ENCODE measurements at regions not wholly inside any gene's neighbourhood (a gene's known extent, or its start where the extent isn't known, plus 50 kb on each side); places are given as distances from the start of the nearest gene placed in this dataset.

GRCh38 chrX:137413190-137413589 lies 152.7 kb upstream of the ZIC3 start:
- no peak overlapping the region for H3K27ac ChIP-seq (ENCODE audit: low read depth, low read length)
- H3K4me3 Mint-ChIP-seq = no peak overlapping the region
- H3K4me3 ChIP-seq (ENCODE audit: low read length) = no peak overlapping the region
- 100% methylated on average over 1 of the region's 3 CpGs; no CpG with 5 or more reads in 1 of the 2 experiments for WGBS, 2 experiments (ENCODE audit: insufficient coverage in 1 of 2, insufficient read length in 1 of 2)
- no peaks in the 10 kb centered on the region for H3K9me3 ChIP-seq (ENCODE audit: control insufficient read depth, low read length)
- no peak overlapping the region for H3K27ac Mint-ChIP-seq
- no peak for TF ChIP-seq CTCF (conservative IDR thresholded peaks at IDR 0.05)
- peaks cover 39% of the 10 kb centered on the region for H3K9me3 Mint-ChIP-seq
- H3K36me3 ChIP-seq (ENCODE audit: control insufficient read depth, insufficient read depth, low read length) = no peaks in the 10 kb centered on the region
- no peaks in the 10 kb centered on the region for H3K27me3 Mint-ChIP-seq (ENCODE audit: insufficient read depth)
- H3K27me3 ChIP-seq (ENCODE audit: control insufficient read depth, insufficient read depth, low read length, poor library complexity, severe bottlenecking) = no peaks in the 10 kb centered on the region
- no peaks in the 10 kb centered on the region for H3K36me3 Mint-ChIP-seq (ENCODE audit: low read depth)
- peaks cover 6% of the 10 kb centered on the region for H3K4me1 ChIP-seq (ENCODE audit: control insufficient read depth, insufficient read depth, low read length)
- H3K9ac ChIP-seq (ENCODE audit: extremely low read depth, low read length, poor library complexity, severe bottlenecking) = no peak overlapping the region
- DNase-seq = no peak
- peaks cover 15% of the 10 kb centered on the region for H3K4me1 Mint-ChIP-seq

- no peaks in the 10 kb centered on the region for H3K9me3 ChIP-seq (ENCODE audit: control insufficient read depth, low read length)
- no peaks in the 10 kb centered on the region for H3K4me1 ChIP-seq (ENCODE audit: control insufficient read depth, insufficient read depth, low read length)
- H3K4me3 Mint-ChIP-seq = no peak overlapping the region
- no peaks in the 10 kb centered on the region for H3K36me3 Mint-ChIP-seq (ENCODE audit: low read depth)
- H3K27me3 Mint-ChIP-seq (ENCODE audit: insufficient read depth) = no peaks in the 10 kb centered on the region
- DNase-seq = no peak
- no peak overlapping the region for H3K27ac Mint-ChIP-seq
- H3K36me3 ChIP-seq (ENCODE audit: control insufficient read depth, insufficient read depth, low read length) = no peaks in the 10 kb centered on the region
- no peak overlapping the region for H3K4me3 ChIP-seq (ENCODE audit: low read length)
- no peak overlapping the region for H3K27ac ChIP-seq (ENCODE audit: low read depth, low read length)
- TF ChIP-seq CTCF (conservative IDR thresholded peaks at IDR 0.05) = no peak
- H3K27me3 ChIP-seq (ENCODE audit: control insufficient read depth, insufficient read depth, low read length, poor library complexity, severe bottlenecking) = no peaks in the 10 kb centered on the region
- 97% methylated on average over 26 of the region's 26 CpGs; no CpG with 5 or more reads in 1 of the 2 experiments for whole genome bisulfite sequencing, 2 experiments (ENCODE audit: insufficient coverage in 1 of 2, insufficient read length in 1 of 2)
- H3K9me3 Mint-ChIP-seq = peaks cover 52% of the 10 kb centered on the region
- H3K9ac ChIP-seq (ENCODE audit: extremely low read depth, low read length, poor library complexity, severe bottlenecking) = no peak overlapping the region
- H3K4me1 Mint-ChIP-seq = no peaks in the 10 kb centered on the region
Observed at GRCh38 chrX:137405449-137406140, 160.3 kb upstream of the ZIC3 start.

GRCh38 chrX:137401092-137401491 lies 164.8 kb upstream of the ZIC3 start:
- Histone ChIP-seq H3K9me3 (ENCODE audit: control insufficient read depth, low read length) (no peaks in the 10 kb centered on the region), H3K4me3 (ENCODE audit: low read length) (no peak overlapping the region), H3K9ac (ENCODE audit: extremely low read depth, low read length, poor library complexity, severe bottlenecking) (no peak overlapping the region), H3K27ac (ENCODE audit: low read depth, low read length) (no peak overlapping the region), H3K36me3 (ENCODE audit: control insufficient read depth, insufficient read depth, low read length) (no peaks in the 10 kb centered on the region), H3K27me3 (ENCODE audit: control insufficient read depth, insufficient read depth, low read length, poor library complexity, severe bottlenecking) (no peaks in the 10 kb centered on the region), H3K4me1 (ENCODE audit: control insufficient read depth, insufficient read depth, low read length) (no peaks in the 10 kb centered on the region)
- no peaks in the 10 kb centered on the region for H3K27me3 Mint-ChIP-seq (ENCODE audit: insufficient read depth)
- H3K9me3 Mint-ChIP-seq = peaks cover 53% of the 10 kb centered on the region
- no peak overlapping the region for H3K27ac Mint-ChIP-seq
- no peak for DNase-seq
- 76% methylated on average over 3 of the region's 4 CpGs; no CpG with 5 or more reads in 1 of the 2 experiments for WGBS, 2 experiments (ENCODE audit: insufficient coverage in 1 of 2, insufficient read length in 1 of 2)
- no peak for TF ChIP-seq CTCF (conservative IDR thresholded peaks at IDR 0.05)
- H3K4me1 Mint-ChIP-seq = peaks cover 2% of the 10 kb centered on the region
- H3K36me3 Mint-ChIP-seq (ENCODE audit: low read depth) = peaks cover 1% of the 10 kb centered on the region
- H3K4me3 Mint-ChIP-seq = no peak overlapping the region

All from endodermal cell (in vitro differentiated cells).